ENCODE measurements at regions not wholly inside any gene's neighbourhood (a gene's known extent, or its start where the extent isn't known, plus 50 kb on each side); places are given as distances from the start of the nearest gene placed in this dataset.

DNA sequence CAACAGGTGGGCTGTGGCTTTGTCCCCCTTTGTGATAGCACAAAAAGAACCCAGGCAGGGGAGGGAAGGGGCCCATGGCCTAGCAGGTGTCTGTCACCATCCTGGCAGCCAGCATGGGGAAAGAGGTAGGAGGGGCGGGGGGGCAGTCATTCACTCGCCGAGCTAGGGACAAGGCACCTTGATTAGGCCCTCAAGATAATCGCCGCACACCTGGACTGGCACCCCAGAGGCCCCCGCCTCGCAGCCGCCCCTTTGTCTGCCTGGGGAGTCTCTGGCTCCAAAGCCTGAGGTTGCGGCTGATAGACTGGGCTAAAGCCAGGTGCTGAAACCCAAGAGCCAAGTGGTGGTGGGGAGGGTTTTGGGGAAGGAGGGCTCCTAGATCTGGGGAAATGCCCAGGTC, 151.2 kb upstream of the PCBD1 start:
- H3K4me1 ChIP-seq = no peaks in the 10 kb centered on the region
- H3K9me3 ChIP-seq = no peaks in the 10 kb centered on the region
- TF ChIP-seq EP300 (IDR thresholded peaks at IDR 0.05) (no peak), POLR2A (IDR thresholded peaks at IDR 0.05; ENCODE audit: low read depth) (no peak), POLR2AphosphoS5 (IDR thresholded peaks at IDR 0.05) (no peak), CTCF (IDR thresholded peaks at IDR 0.05) (no peak)
- no peak for DNase-seq (ENCODE audit: extremely low spot score)
- no peak overlapping the region for H3K4me3 ChIP-seq
- 93% methylated on average over 5 of the region's 9 CpGs for WGBS
- intact Hi-C loops (cut with DNase I) = no loop called here
- H3K36me3 ChIP-seq = no peaks in the 10 kb centered on the region
- no peak overlapping the region for H3K27ac ChIP-seq (replicated peaks in 1 of 4)
- H3K27me3 ChIP-seq = peaks cover 0 to 16% (median 0%) of the 10 kb centered on the region in 4 donors

DNA sequence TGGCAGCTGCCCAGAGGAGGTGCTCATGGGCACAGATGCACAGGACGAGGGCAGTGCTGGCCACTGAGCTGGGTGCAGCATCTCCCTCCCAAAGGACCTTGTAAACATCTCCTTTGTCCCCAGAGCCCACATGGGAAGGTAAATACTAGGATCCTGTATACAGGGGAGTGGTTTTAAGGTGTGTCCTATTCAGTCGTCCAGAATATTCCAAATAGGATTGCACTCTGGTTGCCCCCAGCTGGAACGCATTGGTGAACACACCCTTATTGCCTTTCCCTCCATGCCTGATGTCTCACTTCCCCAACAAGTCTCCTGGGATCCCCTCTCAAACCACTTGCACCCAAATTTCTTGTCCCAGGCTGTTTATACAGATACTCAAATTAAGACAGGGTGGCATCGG, 152.0 kb upstream of the PCBD1 start:
- Histone ChIP-seq H3K27ac (replicated peaks in 1 of 4) (no peak overlapping the region), H3K4me3 (no peak overlapping the region), H3K27me3 (peaks cover 0 to 16% (median 0%) of the 10 kb centered on the region in 4 donors), H3K4me1 (no peaks in the 10 kb centered on the region), H3K36me3 (no peaks in the 10 kb centered on the region), H3K9me3 (no peaks in the 10 kb centered on the region)
- intact Hi-C loops (cut with DNase I) = no loop called here
- DNase-seq (ENCODE audit: extremely low spot score) = no peak
- 64% methylated on average over 4 of the region's 4 CpGs for WGBS
- TF ChIP-seq POLR2A (IDR thresholded peaks at IDR 0.05; ENCODE audit: low read depth) (no peak), EP300 (IDR thresholded peaks at IDR 0.05) (no peak), CTCF (IDR thresholded peaks at IDR 0.05) (no peak), POLR2AphosphoS5 (IDR thresholded peaks at IDR 0.05) (no peak)

- Histone ChIP-seq H3K4me3 (no peak overlapping the region), H3K27me3 (peaks cover 0 to 16% (median 0%) of the 10 kb centered on the region in 4 donors), H3K36me3 (no peaks in the 10 kb centered on the region), H3K9me3 (no peaks in the 10 kb centered on the region), H3K27ac (replicated peaks in 1 of 4) (no peak overlapping the region), H3K4me1 (no peaks in the 10 kb centered on the region)
- no peak for TF ChIP-seq POLR2A (IDR thresholded peaks at IDR 0.05; ENCODE audit: low read depth)
- TF ChIP-seq EP300 (IDR thresholded peaks at IDR 0.05) = no peak
- no peak for TF ChIP-seq POLR2AphosphoS5 (IDR thresholded peaks at IDR 0.05)
- TF ChIP-seq CTCF (IDR thresholded peaks at IDR 0.05) = no peak
- DNase-seq (ENCODE audit: extremely low spot score) = no peak
- intact Hi-C loops (cut with DNase I) = no loop called here
- WGBS = 90% methylated on average over 11 of the region's 20 CpGs
These were observed 152.7 kb upstream of the PCBD1 start for GRCh38 chr10:71040846-71041605.

GRCh38 chr10:71042216-71042615, 153.9 kb upstream of the PCBD1 start:
- WGBS = 46% methylated on average over 4 of the region's 4 CpGs
- Histone ChIP-seq H3K9me3 (no peaks in the 10 kb centered on the region), H3K4me1 (no peaks in the 10 kb centered on the region), H3K27ac (replicated peaks in 1 of 4) (no peak overlapping the region), H3K4me3 (no peak overlapping the region), H3K27me3 (peaks cover 0 to 16% (median 0%) of the 10 kb centered on the region in 4 donors), H3K36me3 (no peaks in the 10 kb centered on the region)
- DNase-seq (ENCODE audit: extremely low spot score) = no peak
- intact Hi-C loops (cut with DNase I) = no loop called here
- TF ChIP-seq CTCF (IDR thresholded peaks at IDR 0.05) = no peak
- TF ChIP-seq POLR2A (IDR thresholded peaks at IDR 0.05; ENCODE audit: low read depth) = no peak
- TF ChIP-seq POLR2AphosphoS5 (IDR thresholded peaks at IDR 0.05) = no peak
- no peak for TF ChIP-seq EP300 (IDR thresholded peaks at IDR 0.05)

GRCh38 chr10:71042699-71043098, 154.3 kb upstream of the PCBD1 start:
- Histone ChIP-seq H3K4me3 (no peak overlapping the region), H3K27me3 (peaks cover 0 to 16% (median 0%) of the 10 kb centered on the region in 4 donors), H3K36me3 (no peaks in the 10 kb centered on the region), H3K4me1 (no peaks in the 10 kb centered on the region), H3K27ac (replicated peaks in 1 of 4) (no peak overlapping the region), H3K9me3 (no peaks in the 10 kb centered on the region)
- intact Hi-C loops (cut with DNase I) = no loop called here
- TF ChIP-seq POLR2AphosphoS5 (IDR thresholded peaks at IDR 0.05) (no peak), POLR2A (IDR thresholded peaks at IDR 0.05; ENCODE audit: low read depth) (no peak), EP300 (IDR thresholded peaks at IDR 0.05) (no peak), CTCF (IDR thresholded peaks at IDR 0.05) (no peak)
- DNase-seq (ENCODE audit: extremely low spot score) = no peak
- WGBS = 81% methylated on average over 5 of the region's 5 CpGs
